CD4-positive, alpha-beta T cell (primary cell): ENCODE measurements at regions not wholly inside any gene's neighbourhood (a gene's known extent, or its start where the extent isn't known, plus 50 kb on each side); places are given as distances from the start of the nearest gene placed in this dataset.

Source experiments
- ATAC-seq: fragments of 200-7000 bp; cut with Tn5 transposase; one replicate; pipeline ENCODE4 v1.10.0; 2022; ENCODE audit warnings: mild to moderate bottlenecking; ENCODE audit not compliant: poor library complexity
- CTCF ChIA-PET: fragments of 350-600 bp; sonication (Branson Sonifier 250); formaldehyde crosslinking; loops from one replicate; lab custom pipeline; 2021; ENCODE audit warnings: antibody characterized with exemption, inconsistent platforms; lab: Charles Lee
- POLR2A ChIA-PET: fragments of 350-600 bp; sonication (Branson Sonifier 250); formaldehyde crosslinking; loops from one replicate; lab custom pipeline; 2021; ENCODE audit warnings: antibody characterized with exemption, inconsistent platforms; lab: Charles Lee
- DNase-seq, 14 experiments: peaks; one replicate each; pipeline ENCODE4 v3.0.0-alpha.2; 2013 to 2020; ENCODE audit warnings: mixed read lengths in 2 of 14
- H3K27ac ChIP-seq, 2 donors: one replicate each; pipeline versions ENCODE4 v1.5.1 to v1.7.0; 2013; ENCODE audit warnings: low read length in 2 of 2, low read depth in 1 of 2, mild to moderate bottlenecking in 1 of 2
- H3K27me3 ChIP-seq, 2 experiments: 1 replicate in 1 of 2; 2 replicates in 1 of 2; pipeline versions ENCODE4 v1.6.1 to v1.7.0; 2013; ENCODE audit warnings: low read length in 2 of 2, control low read depth in 1 of 2, mild to moderate bottlenecking in 1 of 2, moderate library complexity in 1 of 2; ENCODE audit not compliant: insufficient read depth in 2 of 2, control insufficient read depth in 1 of 2
- H3K36me3 ChIP-seq: one replicate; pipeline ENCODE4 v1.6.1; 2013; ENCODE audit warnings: low read length, control low read depth; ENCODE audit not compliant: insufficient read depth
- H3K4me1 ChIP-seq: one replicate; pipeline ENCODE4 v1.6.1; 2013; ENCODE audit warnings: low read length, control low read depth; ENCODE audit not compliant: insufficient read depth
- H3K4me3 ChIP-seq: one replicate; pipeline ENCODE4 v1.5.1; 2013; ENCODE audit warnings: mild to moderate bottlenecking, low read length, moderate library complexity
- H3K9me3 ChIP-seq, 2 experiments: 1 replicate in 1 of 2; 2 replicates in 1 of 2; pipeline versions ENCODE4 v1.6.1 to v1.7.0; 2013; ENCODE audit warnings: low read length in 2 of 2, mild to moderate bottlenecking in 2 of 2, control low read depth in 1 of 2, moderate library complexity in 1 of 2; ENCODE audit not compliant: control insufficient read depth in 1 of 2, insufficient read depth in 1 of 2
- H3K27ac Mint-ChIP-seq: one replicate; pipeline ENCODE4 v1.8.0; 2020; ENCODE audit warnings: mixed read lengths
- H3K27me3 Mint-ChIP-seq: one replicate; pipeline ENCODE4 v1.8.0; 2021; ENCODE audit warnings: mixed read lengths
- H3K36me3 Mint-ChIP-seq: one replicate; pipeline ENCODE4 v1.8.0; 2021; ENCODE audit warnings: low read depth, mixed read lengths
- H3K4me1 Mint-ChIP-seq: one replicate; pipeline ENCODE4 v1.8.0; 2021; ENCODE audit warnings: low read depth, mixed read lengths
- H3K4me3 Mint-ChIP-seq: one replicate; pipeline ENCODE4 v1.8.0; 2020; ENCODE audit warnings: mild to moderate bottlenecking, mixed read lengths
- H3K9me3 Mint-ChIP-seq: one replicate; pipeline ENCODE4 v1.8.0; 2020; ENCODE audit warnings: mixed read lengths
- CTCF ChIP-seq: fragments of 200-600 bp; IDR thresholded peaks from one replicate; pipeline ENCODE4 v1.8.0; 2022; ENCODE audit warnings: antibody characterized with exemption, mild to moderate bottlenecking
- intact Hi-C, 2 experiments: fragments of 100-400 bp; cut with DNase I in 1 of 2; cut with micrococcal nuclease in 1 of 2; formaldehyde crosslinking; loops; one replicate each; pipeline versions ENCODE4 v1.15.1 to v1.9.0; 2023 to 2025; cut with DNase I, micrococcal nuclease

- Mint-ChIP-seq H3K36me3 (no peaks in the 10 kb centered on the region), H3K27me3 (peaks cover 11% of the 10 kb centered on the region), H3K27ac (no peak overlapping the region), H3K9me3 (no peaks in the 10 kb centered on the region), H3K4me1 (peaks cover 7% of the 10 kb centered on the region), H3K4me3 (no peak overlapping the region)
- H3K27me3 ChIP-seq, result no peaks in the 10 kb centered on the region
- no peak for DNase-seq
- ChIA-PET POLR2A (no interaction called here), CTCF (no interaction called here)
- H3K27ac ChIP-seq, result no peak overlapping the region
- H3K4me3 ChIP-seq, result no peak overlapping the region
- TF ChIP-seq CTCF, result no peak
- no peaks in the 10 kb centered on the region for H3K4me1 ChIP-seq
- no peaks in the 10 kb centered on the region for H3K9me3 ChIP-seq
- no peaks in the 10 kb centered on the region for H3K36me3 ChIP-seq
- no peak for ATAC-seq
- intact Hi-C loops, result no loop called here
Observed at GRCh38 chr11:45361551-45361950, 75.4 kb upstream of the SYT13 start.

- Histone ChIP-seq H3K27ac (peak overlapping the region; percentile 43 to 52), H3K4me3 (peak overlapping the region; percentile 79), H3K9me3 (no peaks in the 10 kb centered on the region), H3K4me1 (peaks cover 17% of the 10 kb centered on the region), H3K36me3 (no peaks in the 10 kb centered on the region), H3K27me3 (no peaks in the 10 kb centered on the region)
- Mint-ChIP-seq H3K27ac (peak overlapping the region; percentile 57), H3K4me1 (peaks cover 22% of the 10 kb centered on the region), H3K27me3 (peaks cover 9% of the 10 kb centered on the region), H3K9me3 (peaks cover 4% of the 10 kb centered on the region), H3K4me3 (peak overlapping the region; percentile 84), H3K36me3 (no peaks in the 10 kb centered on the region)
- intact Hi-C loops, result loop anchor here in 1 of 2 experiments (2.0 to 10.0 kb wide), 6 partner anchors 15 to 1998 kb away; partner anchors contain the start of genes ALKBH3, CD82, CSTPP1 and PRDM11
- POLR2A ChIA-PET, result no interaction called here
- DNase-seq (peak in 1 of 14 experiments; percentile 2), ATAC-seq (peak; percentile 15)
- CTCF ChIA-PET, result interaction anchor here (0.6 kb wide), 1 partner anchor 15 kb away, joined by 3 read pairs; no protein-coding TSS in a partner anchor
- TF ChIP-seq CTCF, result no peak
Observed at GRCh38 chr11:45355706-45356041, 69.5 kb upstream of the SYT13 start.

- no peak for TF ChIP-seq CTCF
- H3K9me3 Mint-ChIP-seq, result peaks cover 4% of the 10 kb centered on the region
- H3K27me3 Mint-ChIP-seq, result peaks cover 9% of the 10 kb centered on the region
- peaks cover 22% of the 10 kb centered on the region for H3K4me1 Mint-ChIP-seq
- peaks cover 17% of the 10 kb centered on the region for H3K4me1 ChIP-seq
- peak overlapping the region; percentile 43 to 52 for H3K27ac ChIP-seq
- CTCF ChIA-PET, result no interaction called here
- no peaks in the 10 kb centered on the region for H3K27me3 ChIP-seq
- intact Hi-C loops, result loop anchor here in 1 of 2 experiments (2.0 to 10.0 kb wide), 6 partner anchors 14 to 1998 kb away; partner anchors contain the start of genes ALKBH3, CD82, CSTPP1 and PRDM11
- POLR2A ChIA-PET, result interaction anchor here (0.6 kb wide), 1 partner anchor 15 kb away, joined by 3 read pairs; no protein-coding TSS in a partner anchor
- no peaks in the 10 kb centered on the region for H3K36me3 ChIP-seq
- peak overlapping the region; percentile 84 for H3K4me3 Mint-ChIP-seq
- peak; percentile 82 to 95 (median 90) for DNase-seq
- peak overlapping the region; percentile 57 for H3K27ac Mint-ChIP-seq
- H3K36me3 Mint-ChIP-seq, result no peaks in the 10 kb centered on the region
- H3K9me3 ChIP-seq, result no peaks in the 10 kb centered on the region
- H3K4me3 ChIP-seq, result peak overlapping the region; percentile 79
- ATAC-seq, result peak; percentile 92
Observed at GRCh38 chr11:45354976-45355705, 69.0 kb upstream of the SYT13 start.
